ENCODE measurements at regions not wholly inside any gene's neighbourhood (a gene's known extent, or its start where the extent isn't known, plus 50 kb on each side); places are given as distances from the start of the nearest gene placed in this dataset.
"Not testable (repeated sequence)": the region's sequence is repeated elsewhere in the genome, so short reads cannot be mapped to it uniquely, and the experiment has no call there.

GRCh38 chr10:3881622-3882021 is 96.6 kb upstream of the KLF6 start:
- no peak for DNase-seq

DNA sequence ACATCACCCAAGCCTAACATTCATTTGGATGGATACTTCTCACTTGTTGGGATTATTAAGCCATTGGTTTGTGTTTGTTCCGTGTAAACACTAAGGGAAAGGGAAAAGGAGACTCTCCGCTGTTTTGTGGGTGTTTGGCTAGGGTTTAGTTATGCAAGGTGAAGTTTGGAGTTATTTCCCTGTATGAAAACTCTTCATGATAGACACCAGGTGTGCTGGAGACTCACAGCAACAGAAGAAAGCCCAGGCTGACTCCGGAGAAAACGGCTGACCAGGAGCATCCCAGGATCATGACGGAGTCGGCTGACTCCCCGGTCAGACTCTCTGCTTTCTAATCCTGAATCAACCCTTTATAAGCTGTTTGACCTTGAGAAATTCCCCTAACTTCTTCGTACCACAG is 94.1 kb upstream of the KLF6 start:
- DNase-seq, result no peak

DNA sequence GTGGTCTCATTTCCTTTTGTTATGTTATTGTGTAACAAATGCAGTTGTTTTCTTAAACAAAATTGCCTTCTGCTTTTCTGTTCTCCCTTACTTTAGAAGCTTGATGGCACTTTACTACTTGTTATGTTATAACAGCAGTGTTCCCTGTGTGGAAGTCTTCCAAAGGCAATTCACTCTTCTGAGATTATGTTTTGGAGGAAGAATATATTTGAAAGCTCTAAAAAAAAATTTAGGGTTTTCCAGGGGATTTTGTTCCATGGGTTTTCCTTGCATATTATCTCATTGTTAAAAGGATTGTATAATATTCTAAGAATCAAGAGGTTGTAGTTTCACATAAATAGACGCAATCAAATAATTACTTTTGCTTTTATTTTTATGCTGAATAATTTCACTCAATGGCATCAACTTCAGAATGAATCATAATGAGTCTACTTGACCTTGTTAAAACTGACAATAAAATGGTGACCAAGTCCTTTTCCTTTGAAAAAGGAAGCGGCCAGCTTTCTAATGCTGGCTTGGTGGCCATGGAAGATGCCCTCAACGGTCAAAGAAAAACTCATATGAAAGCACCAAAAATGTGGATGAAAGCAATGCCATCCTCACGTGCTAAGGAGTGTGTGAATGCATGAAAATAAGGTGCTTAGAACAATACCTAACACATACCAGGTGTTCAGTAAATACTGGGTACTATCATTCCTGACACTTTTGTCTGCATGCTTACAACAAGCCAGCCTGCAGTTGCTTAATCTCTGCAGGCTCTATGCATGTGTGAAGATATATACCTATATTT is 92.4 kb upstream of the KLF6 start:
- no peak for DNase-seq

- DNase-seq, result no peak
Measured at GRCh38 chr10:3876350-3876962, 91.4 kb upstream of the KLF6 start.

DNA sequence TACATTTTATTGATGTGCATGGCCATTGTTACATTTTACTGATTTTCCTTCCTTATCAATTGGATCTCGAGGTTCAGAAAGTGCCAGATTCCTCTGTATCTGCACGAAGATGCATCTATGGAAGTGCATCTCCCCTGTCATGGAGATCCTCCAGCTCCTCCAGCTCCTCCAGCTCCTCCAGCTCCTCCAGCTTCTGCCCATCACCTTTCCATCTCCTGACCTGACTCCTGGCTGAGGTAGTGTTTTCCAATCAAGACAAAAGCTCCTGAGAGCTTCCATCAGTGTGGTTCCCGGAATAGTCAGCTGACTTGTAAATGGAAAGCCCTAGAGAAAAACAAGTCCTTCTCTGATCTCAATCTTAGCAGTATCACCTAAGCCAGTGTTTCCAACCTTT is 90.8 kb upstream of the KLF6 start:
- DNase-seq, result no peak

- DNase-seq, result no peak
Measured at GRCh38 chr10:3874990-3875841, 90.2 kb upstream of the KLF6 start.

GRCh38 chr10:3874610-3874989 is 89.6 kb upstream of the KLF6 start:
- not testable (repeated sequence) for DNase-seq

DNA sequence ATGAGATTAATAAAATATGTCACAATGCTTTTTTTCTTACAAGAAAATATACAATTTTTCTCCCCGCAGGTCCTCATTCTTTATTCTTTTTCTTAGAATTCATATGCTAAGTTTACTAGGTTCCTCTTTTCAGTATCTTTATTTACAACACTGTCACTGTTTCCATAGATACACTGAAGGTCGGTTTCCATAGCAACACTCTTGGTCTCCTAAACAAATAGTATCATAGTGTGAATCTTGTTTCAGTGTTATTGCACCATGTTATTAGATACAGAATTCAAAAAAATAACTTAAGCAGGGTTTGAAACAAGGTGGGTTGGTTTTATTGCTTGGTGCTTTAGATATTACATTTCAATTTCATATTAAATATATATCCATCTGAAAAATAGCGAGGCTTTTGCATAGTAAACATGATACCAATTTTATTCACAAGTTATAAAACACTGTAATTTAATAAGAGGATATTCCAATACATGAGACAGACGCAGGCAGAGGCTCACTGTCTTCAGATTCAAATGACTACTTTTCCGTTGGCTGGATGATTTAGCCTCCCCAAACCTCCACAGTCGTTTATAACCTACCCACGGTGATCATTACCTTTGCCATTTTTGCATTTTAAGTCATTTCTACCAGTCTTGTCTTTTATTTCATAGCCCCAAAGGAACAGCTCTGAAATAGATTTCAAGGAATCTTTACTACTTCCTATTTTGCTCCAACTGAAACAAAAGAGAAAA is 88.9 kb upstream of the KLF6 start:
- DNase-seq, result no peak

DNA sequence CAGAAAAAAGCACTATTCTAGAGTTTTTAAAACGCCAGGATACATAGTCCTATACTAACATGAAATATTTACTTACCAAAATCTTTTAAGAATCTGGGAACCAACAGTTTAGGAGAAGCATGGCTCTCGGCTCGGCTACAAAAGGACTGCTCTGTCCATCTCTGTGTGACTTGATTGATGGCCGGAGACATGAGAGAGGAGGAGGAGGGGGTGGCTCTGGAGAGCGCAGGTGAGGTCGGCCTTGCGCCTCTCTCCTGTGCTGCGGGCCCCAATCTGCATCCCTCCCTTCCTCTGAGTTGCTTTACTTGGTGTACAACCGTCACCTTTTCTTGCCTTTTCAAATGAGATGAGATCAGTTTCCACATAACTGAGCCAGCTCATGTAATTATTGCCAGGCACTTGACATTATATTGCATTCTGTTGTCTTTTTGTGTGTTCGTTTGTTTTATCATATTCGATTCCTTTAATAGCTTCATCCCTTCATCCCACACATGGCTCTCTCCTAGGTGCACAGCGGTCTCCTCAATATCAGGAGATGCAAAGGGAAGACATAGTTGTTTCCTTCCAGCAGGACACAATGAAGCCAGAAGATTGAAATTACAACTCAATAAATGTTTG is 87.8 kb upstream of the KLF6 start:
- no peak for DNase-seq

- no peak for DNase-seq
Measured at GRCh38 chr10:3871424-3871996, 86.5 kb upstream of the KLF6 start.

DNA sequence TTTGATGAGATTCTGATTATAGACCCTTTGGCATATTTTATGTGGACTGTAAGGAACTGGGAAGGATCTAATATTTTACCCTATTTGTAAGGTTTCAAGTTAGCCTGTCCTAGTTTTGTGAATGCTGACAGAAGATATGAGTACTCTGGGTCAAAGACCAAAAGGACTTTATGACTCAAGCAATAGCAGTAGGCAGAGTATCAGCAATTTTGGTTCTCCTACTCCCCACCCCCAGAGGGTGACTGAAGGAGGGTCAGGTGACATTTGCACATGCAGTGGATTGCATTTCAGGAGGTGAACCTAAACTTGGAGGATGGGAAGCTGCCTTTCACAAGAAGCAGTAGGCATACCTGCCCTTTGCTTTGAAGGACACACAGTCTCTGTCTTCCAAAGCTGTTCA is 84.0 kb upstream of the KLF6 start:
- DNase-seq, result no peak

DNA sequence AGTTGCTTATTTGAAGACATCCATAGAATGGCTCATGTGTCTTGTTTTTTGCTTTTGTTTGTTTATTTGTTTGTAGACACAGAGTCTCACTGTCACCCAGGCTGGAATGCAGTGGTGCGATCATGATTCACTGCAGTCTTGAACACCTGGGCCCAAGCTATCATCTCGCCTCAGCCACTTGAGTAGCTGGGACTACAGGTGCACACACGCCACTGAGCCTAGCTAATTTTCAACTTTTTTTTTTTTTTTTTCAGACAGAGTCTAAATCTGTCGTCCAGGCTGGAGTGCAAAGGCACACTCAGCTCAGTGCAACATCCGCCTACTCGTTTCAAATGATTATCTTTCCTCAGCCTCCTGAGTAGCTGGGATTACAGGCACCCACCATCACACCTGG is 83.3 kb upstream of the KLF6 start:
- DNase-seq, result no peak

- DNase-seq, result no peak
Measured at GRCh38 chr10:3867454-3868270, 82.7 kb upstream of the KLF6 start.

GRCh38 chr10:3866332-3866731 is 81.3 kb upstream of the KLF6 start:
- DNase-seq, result no peak

GRCh38 chr10:3865565-3865964 is 80.6 kb upstream of the KLF6 start:
- no peak for DNase-seq

GRCh38 chr10:3861795-3862194 is 76.8 kb upstream of the KLF6 start:
- no peak for DNase-seq

GRCh38 chr10:3858051-3858845 is 73.2 kb upstream of the KLF6 start:
- DNase-seq, result no peak

DNA sequence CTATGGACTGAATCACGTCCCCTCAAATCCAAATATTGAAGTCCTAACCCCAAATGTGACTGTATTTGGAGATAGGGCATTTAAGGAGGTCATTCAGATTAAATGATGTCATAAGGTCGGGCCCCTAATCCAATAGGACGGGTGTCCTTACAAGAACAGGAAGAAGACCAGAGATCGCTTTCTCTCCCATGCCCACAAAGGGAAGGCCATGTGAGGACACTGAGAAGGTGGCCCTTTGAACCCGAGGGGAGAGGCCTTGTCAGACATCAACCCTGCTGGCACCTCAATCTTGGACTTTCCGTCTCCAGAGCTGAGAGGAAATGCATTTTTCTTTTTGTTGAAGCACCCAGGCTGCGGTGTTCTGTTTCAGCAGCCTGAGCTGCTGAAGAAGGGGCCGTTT is 72.3 kb upstream of the KLF6 start:
- DNase-seq, result no peak

GRCh38 chr10:3856593-3856992 is 71.6 kb upstream of the KLF6 start:
- DNase-seq, result no peak

- no peak for DNase-seq
Measured at GRCh38 chr10:3853547-3854303, 68.7 kb upstream of the KLF6 start.

Data from NCI-H526 treated with DMSO at 0.1 percent for 48 hours (cell line).